GM10248 (cell line): ENCODE measurements at regions not wholly inside any gene's neighbourhood (a gene's known extent, or its start where the extent isn't known, plus 50 kb on each side); places are given as distances from the start of the nearest gene placed in this dataset.

Experiments used
- CTCF ChIA-PET: fragments of 300-600 bp; sonication (Branson Sonifier 250); formaldehyde crosslinking; extraction: SDS; loops from one replicate; lab custom pipeline; 2021; ENCODE audit warnings: antibody characterized with exemption; lab: Yijun Ruan, JAX
- POLR2A ChIA-PET: fragments of 350-650 bp; sonication (Branson Sonifier 250); formaldehyde crosslinking; extraction: SDS; loops from one replicate; lab custom pipeline; 2020; ENCODE audit warnings: antibody characterized with exemption; lab: Yijun Ruan, JAX
- DNase-seq: peaks from one replicate; pipeline ENCODE4 v3.0.0; 2012; ENCODE audit errors: extremely low spot score
- CTCF ChIP-seq: IDR thresholded peaks from 2 replicates; pipeline ENCODE4 v1.5.1; 2012; ENCODE audit warnings: mild to moderate bottlenecking, low read depth; ENCODE audit errors: extremely low read depth, missing control alignments, control extremely low read depth

GRCh38 chr6:97630604-97631003 is 347.6 kb upstream of the MMS22L start:
- CTCF ChIA-PET = interaction anchor here (1.3 kb wide), 1 partner anchor 19 kb away, joined by 3 read pairs; no protein-coding TSS in a partner anchor
- POLR2A ChIA-PET = no interaction called here
- TF ChIP-seq CTCF = no peak
- no peak for DNase-seq

GRCh38 chr6:97632341-97632740 is 349.3 kb upstream of the MMS22L start:
- DNase-seq = no peak
- ChIA-PET CTCF (interaction anchor here (1.4 kb wide), 1 partner anchor 10 kb away, joined by 3 read pairs; no protein-coding TSS in a partner anchor), POLR2A (no interaction called here)
- TF ChIP-seq CTCF = no peak

- DNase-seq = no peak
- no peak for TF ChIP-seq CTCF
- CTCF ChIA-PET = no interaction called here
- POLR2A ChIA-PET = no interaction called here
Observed at GRCh38 chr6:97639702-97640101, 356.7 kb upstream of the MMS22L start.

- TF ChIP-seq CTCF = no peak
- no peak for DNase-seq
- CTCF ChIA-PET = interaction anchor here (0.7 kb wide), 1 partner anchor 10 kb away, joined by 4 read pairs; no protein-coding TSS in a partner anchor
- POLR2A ChIA-PET = no interaction called here
Observed at GRCh38 chr6:97644353-97644752, 361.3 kb upstream of the MMS22L start.

- CTCF ChIA-PET = no interaction called here
- no peak for DNase-seq
- no peak for TF ChIP-seq CTCF
- POLR2A ChIA-PET = no interaction called here
Observed at GRCh38 chr6:97645757-97646156, 362.7 kb upstream of the MMS22L start.

- no peak for TF ChIP-seq CTCF
- POLR2A ChIA-PET = no interaction called here
- CTCF ChIA-PET = interaction anchor here (0.9 to 1.6 kb wide), 4 partner anchors 11 to 72 kb away, joined by 3 to 6 read pairs (median 4); no protein-coding TSS in a partner anchor
- DNase-seq = no peak
Observed at GRCh38 chr6:97653076-97653475, 370.1 kb upstream of the MMS22L start.
